Left lobe of liver (tissue), 2 donors: ENCODE measurements at regions not wholly inside any gene's neighbourhood (a gene's known extent, or its start where the extent isn't known, plus 50 kb on each side); places are given as distances from the start of the nearest gene placed in this dataset.

ENCODE experiments used
- ATAC-seq: fragments of 200-7000 bp; cut with Tn5 transposase; one replicate; pipeline ENCODE4 v1.9.1; 2020; ENCODE audit warnings: mild to moderate bottlenecking, moderate library complexity
- DNase-seq: peaks from one replicate; pipeline ENCODE4 v3.0.0-alpha.2; 2020; ENCODE audit warnings: low spot score
- donor health status: DM: no; HTN: no; CAD: no; lungs with moderate emphysema.
- donor health status: DM: no; HTN: yes; CAD: no.

GRCh38 chr22:47795477-47796127 lies 1033.2 kb downstream of the TBC1D22A start:
- ATAC-seq (no peak), DNase-seq (peak; percentile 34)

- ATAC-seq (no peak), DNase-seq (peak; percentile 35)
Observed at GRCh38 chr22:47794851-47795250, 1032.4 kb downstream of the TBC1D22A start.

GRCh38 chr22:47793304-47794101 lies 1031.1 kb downstream of the TBC1D22A start:
- ATAC-seq (no peak), DNase-seq (peak; percentile 33)

GRCh38 chr22:47789171-47789570 lies 1026.7 kb downstream of the TBC1D22A start:
- DNase-seq: no peak
- no peak for ATAC-seq

GRCh38 chr22:47788461-47788860 lies 1026.0 kb downstream of the TBC1D22A start:
- ATAC-seq (no peak), DNase-seq (no peak)

GRCh38 chr22:47787501-47788227 lies 1025.2 kb downstream of the TBC1D22A start:
- DNase-seq: no peak
- ATAC-seq: no peak

GRCh38 chr22:47786650-47787290 lies 1024.3 kb downstream of the TBC1D22A start:
- ATAC-seq (no peak), DNase-seq (no peak)

- no peak for ATAC-seq
Observed at GRCh38 chr22:47784991-47785390, 1022.5 kb downstream of the TBC1D22A start.

GRCh38 chr22:47784367-47784983 lies 1022.0 kb downstream of the TBC1D22A start:
- DNase-seq (no peak), ATAC-seq (no peak)

More at GRCh38 chr22:47784991-47785390, 1022.5 kb downstream of the TBC1D22A start:
- no peak for DNase-seq

GRCh38 chr22:47783433-47784366 lies 1021.2 kb downstream of the TBC1D22A start:
- ATAC-seq: no peak
- no peak for DNase-seq

- DNase-seq: no peak
- ATAC-seq: no peak
Observed at GRCh38 chr22:47782328-47783075, 1020.1 kb downstream of the TBC1D22A start.

GRCh38 chr22:47781427-47782111 lies 1019.1 kb downstream of the TBC1D22A start:
- ATAC-seq (no peak), DNase-seq (no peak)

- ATAC-seq (no peak), DNase-seq (no peak)
Observed at GRCh38 chr22:47781024-47781423, 1018.6 kb downstream of the TBC1D22A start.

GRCh38 chr22:47780281-47780875 lies 1017.9 kb downstream of the TBC1D22A start:
- ATAC-seq (no peak), DNase-seq (no peak)

GRCh38 chr22:47779474-47779873 lies 1017.0 kb downstream of the TBC1D22A start:
- DNase-seq: no peak
- ATAC-seq: no peak

GRCh38 chr22:47778160-47778658 lies 1015.8 kb downstream of the TBC1D22A start:
- no peak for DNase-seq
- ATAC-seq: no peak

GRCh38 chr22:47777426-47777825 lies 1015.0 kb downstream of the TBC1D22A start:
- DNase-seq (no peak), ATAC-seq (no peak)

GRCh38 chr22:47776329-47776728 lies 1013.9 kb downstream of the TBC1D22A start:
- ATAC-seq (no peak), DNase-seq (no peak)
